ENCODE measurements at regions not wholly inside any gene's neighbourhood (a gene's known extent, or its start where the extent isn't known, plus 50 kb on each side); places are given as distances from the start of the nearest gene placed in this dataset.

DNA sequence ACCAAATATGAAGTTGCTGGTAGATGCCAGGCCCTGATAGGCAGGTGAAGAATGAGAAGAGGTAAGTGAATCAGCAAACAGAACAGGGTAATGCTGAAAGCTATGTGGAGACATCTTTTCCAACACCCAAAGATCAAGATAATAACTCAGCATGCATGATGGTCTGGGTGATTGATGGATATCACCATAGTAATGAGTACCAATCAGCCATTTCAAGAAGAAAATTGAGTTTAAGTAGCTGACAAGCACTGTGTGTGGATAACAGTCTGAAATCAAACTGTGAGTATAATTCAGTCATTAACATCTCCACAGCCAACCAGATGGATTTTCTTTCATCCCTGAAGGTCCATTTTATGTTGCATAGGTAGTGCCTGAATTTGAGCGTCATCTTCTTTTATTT lies 289.6 kb upstream of the SMIM31 start:
- 49 to 60% methylated on average over 1 of the region's 1 CpG for WGBS, 2 donors
- DNase-seq (ENCODE audit: low spot score in 2 of 2), result no peak
- no peak overlapping the region for H3K4me3 ChIP-seq (ENCODE audit: low read depth, poor library complexity, severe bottlenecking)
- intact Hi-C loops (cut with DNase I; ENCODE audit: low total_unique reads), result no loop called here
- TF ChIP-seq, protein P1, sequence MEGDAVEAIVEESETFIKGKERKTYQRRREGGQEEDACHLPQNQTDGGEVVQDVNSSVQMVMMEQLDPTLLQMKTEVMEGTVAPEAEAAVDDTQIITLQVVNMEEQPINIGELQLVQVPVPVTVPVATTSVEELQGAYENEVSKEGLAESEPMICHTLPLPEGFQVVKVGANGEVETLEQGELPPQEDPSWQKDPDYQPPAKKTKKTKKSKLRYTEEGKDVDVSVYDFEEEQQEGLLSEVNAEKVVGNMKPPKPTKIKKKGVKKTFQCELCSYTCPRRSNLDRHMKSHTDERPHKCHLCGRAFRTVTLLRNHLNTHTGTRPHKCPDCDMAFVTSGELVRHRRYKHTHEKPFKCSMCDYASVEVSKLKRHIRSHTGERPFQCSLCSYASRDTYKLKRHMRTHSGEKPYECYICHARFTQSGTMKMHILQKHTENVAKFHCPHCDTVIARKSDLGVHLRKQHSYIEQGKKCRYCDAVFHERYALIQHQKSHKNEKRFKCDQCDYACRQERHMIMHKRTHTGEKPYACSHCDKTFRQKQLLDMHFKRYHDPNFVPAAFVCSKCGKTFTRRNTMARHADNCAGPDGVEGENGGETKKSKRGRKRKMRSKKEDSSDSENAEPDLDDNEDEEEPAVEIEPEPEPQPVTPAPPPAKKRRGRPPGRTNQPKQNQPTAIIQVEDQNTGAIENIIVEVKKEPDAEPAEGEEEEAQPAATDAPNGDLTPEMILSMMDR (IDR thresholded peaks at IDR 0.05), result no peak
- no peak for TF ChIP-seq POLR2A (IDR thresholded peaks at IDR 0.05)

DNA sequence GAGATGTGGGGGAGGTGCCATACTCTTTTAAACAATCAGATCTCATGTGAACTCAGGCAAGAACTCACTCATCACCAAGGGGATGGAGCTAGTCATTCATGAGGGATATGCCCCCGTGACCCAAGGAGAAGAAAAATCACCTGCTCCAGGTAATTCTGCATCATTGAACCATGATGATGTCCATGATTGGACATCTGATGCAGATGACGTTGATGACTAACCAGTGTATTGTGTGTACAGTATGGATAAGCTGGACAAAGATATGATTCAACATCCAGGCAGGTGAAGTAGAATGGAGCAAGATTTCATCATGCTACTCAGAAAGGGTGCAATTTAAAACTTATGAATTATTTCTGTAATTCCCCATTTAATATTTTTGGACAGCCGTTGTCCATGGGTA lies 286.4 kb upstream of the SMIM31 start:
- TF ChIP-seq, protein P1 (IDR thresholded peaks at IDR 0.05), result no peak
- no peak for TF ChIP-seq POLR2A (IDR thresholded peaks at IDR 0.05)
- DNase-seq (ENCODE audit: low spot score in 2 of 2), result no peak
- intact Hi-C loops (cut with DNase I; ENCODE audit: low total_unique reads), result no loop called here
- no peak overlapping the region for H3K4me3 ChIP-seq (ENCODE audit: low read depth, poor library complexity, severe bottlenecking)
- 74% methylated on average over 3 of the region's 3 CpGs for WGBS, 2 donors

DNA sequence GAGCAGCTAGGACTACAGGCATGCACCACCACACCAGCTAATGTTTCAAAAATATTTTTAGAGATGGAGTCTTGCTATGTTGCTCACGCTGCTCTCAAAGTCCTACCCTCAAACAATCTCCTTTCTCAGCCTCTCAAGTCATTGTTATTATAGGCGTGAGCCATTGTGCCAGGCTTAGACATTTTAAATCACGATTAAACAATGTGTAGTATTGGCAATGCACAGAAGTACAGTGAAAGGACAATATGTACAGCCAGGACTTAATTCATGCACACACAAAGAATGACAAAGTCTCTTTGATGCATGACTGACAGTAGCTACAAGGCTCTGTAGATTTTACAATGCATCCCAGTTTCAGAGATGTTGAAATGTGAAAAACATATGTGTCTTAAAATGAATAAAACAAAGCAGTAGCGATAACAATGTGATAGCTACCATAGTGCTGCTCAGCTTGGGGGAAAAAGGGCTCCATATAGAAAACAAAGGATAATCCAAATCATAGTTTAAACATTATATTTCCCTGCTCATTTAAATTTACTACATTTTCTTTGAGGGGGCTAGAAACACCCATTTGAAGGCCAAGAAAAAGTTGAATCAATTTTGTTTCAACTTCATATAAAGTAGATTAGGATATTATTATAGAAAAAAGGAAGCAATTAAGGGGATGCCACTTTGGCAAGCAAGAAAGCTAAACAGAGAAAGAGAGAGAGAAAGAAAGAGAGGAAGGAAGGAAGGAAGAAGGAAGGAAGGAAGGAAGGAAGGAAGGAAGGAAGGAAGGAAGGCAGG lies 272.4 kb upstream of the SMIM31 start:
- H3K4me3 ChIP-seq (ENCODE audit: low read depth, poor library complexity, severe bottlenecking), result no peak overlapping the region
- TF ChIP-seq POLR2A (IDR thresholded peaks at IDR 0.05), result no peak
- TF ChIP-seq, protein P1 (IDR thresholded peaks at IDR 0.05), result no peak
- WGBS, 2 donors, result 66 to 75% methylated on average over 4 of the region's 4 CpGs
- DNase-seq (ENCODE audit: low spot score in 2 of 2), result no peak
- intact Hi-C loops (cut with DNase I; ENCODE audit: low total_unique reads), result no loop called here

DNA sequence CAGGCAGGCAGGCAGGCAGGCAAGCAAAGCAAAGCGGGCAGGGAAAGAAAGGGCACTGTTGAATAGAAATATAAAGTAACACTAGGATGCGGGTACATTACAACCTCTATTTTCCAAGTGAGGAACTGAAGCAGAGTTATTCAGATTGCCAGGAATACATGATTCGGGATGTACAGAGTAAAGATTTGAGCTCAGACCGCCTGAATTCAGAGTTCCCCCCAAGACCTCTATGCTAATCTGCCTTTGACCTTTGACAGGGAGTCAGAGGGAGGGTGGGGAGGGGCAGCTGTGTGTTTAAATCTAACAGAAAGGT lies 271.9 kb upstream of the SMIM31 start:
- WGBS, 2 donors, result 77 to 83% methylated on average over 4 of the region's 4 CpGs
- intact Hi-C loops (cut with DNase I; ENCODE audit: low total_unique reads), result no loop called here
- no peak overlapping the region for H3K4me3 ChIP-seq (ENCODE audit: low read depth, poor library complexity, severe bottlenecking)
- TF ChIP-seq POLR2A (IDR thresholded peaks at IDR 0.05), result no peak
- TF ChIP-seq, protein P1 (IDR thresholded peaks at IDR 0.05), result no peak
- no peak for DNase-seq (ENCODE audit: low spot score in 2 of 2)

DNA sequence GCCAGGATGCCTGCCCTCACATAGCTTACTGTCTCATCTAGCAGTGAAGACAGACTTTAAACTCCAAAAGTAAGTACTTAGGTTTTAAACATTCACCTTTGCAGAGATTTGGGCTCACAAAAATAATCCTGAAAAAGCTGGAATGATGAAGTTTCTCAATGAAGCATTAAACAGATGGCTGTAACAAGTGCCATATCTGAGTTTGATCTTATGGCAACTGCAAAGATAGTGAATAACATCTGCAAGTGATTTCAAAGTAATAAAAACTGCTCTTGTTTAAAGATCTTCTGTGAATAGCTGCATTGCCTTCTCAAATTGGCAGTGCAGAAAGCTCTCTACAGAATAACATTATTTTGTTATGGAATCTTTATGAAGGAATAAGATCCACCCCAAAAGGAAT lies 271.2 kb upstream of the SMIM31 start:
- intact Hi-C loops (cut with DNase I; ENCODE audit: low total_unique reads), result no loop called here
- H3K4me3 ChIP-seq (ENCODE audit: low read depth, poor library complexity, severe bottlenecking), result no peak overlapping the region
- no peak for DNase-seq (ENCODE audit: low spot score in 2 of 2)
- TF ChIP-seq POLR2A (IDR thresholded peaks at IDR 0.05), result no peak
- TF ChIP-seq, protein P1 (IDR thresholded peaks at IDR 0.05), result no peak

DNA sequence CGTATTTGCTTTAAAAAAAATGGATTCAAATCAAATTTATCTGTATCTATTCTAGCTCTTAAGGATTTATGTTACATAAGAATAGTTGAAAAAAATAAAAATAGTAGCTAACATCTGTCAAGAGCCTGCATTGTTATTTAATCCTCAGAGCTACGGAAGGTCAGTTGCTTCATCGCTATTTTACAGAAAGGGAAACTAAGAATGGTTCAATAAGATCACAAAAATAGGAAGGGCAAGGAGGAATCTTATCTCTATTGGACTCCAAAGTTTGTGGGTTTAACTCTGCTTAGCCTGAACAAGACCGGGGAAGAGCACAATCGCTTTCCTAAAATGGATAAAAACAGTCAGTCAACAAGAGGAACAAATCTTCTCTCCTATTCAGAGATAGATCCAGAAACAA lies 270.2 kb upstream of the SMIM31 start:
- H3K4me3 ChIP-seq (ENCODE audit: low read depth, poor library complexity, severe bottlenecking), result no peak overlapping the region
- TF ChIP-seq, protein P1 (IDR thresholded peaks at IDR 0.05), result no peak
- TF ChIP-seq POLR2A (IDR thresholded peaks at IDR 0.05), result no peak
- DNase-seq (ENCODE audit: low spot score in 2 of 2), result no peak
- intact Hi-C loops (cut with DNase I; ENCODE audit: low total_unique reads), result no loop called here
- WGBS, 2 donors, result 41 to 52% methylated on average over 5 of the region's 5 CpGs
